ENCODE measurements at regions not wholly inside any gene's neighbourhood (a gene's known extent, or its start where the extent isn't known, plus 50 kb on each side); places are given as distances from the start of the nearest gene placed in this dataset.

DNA sequence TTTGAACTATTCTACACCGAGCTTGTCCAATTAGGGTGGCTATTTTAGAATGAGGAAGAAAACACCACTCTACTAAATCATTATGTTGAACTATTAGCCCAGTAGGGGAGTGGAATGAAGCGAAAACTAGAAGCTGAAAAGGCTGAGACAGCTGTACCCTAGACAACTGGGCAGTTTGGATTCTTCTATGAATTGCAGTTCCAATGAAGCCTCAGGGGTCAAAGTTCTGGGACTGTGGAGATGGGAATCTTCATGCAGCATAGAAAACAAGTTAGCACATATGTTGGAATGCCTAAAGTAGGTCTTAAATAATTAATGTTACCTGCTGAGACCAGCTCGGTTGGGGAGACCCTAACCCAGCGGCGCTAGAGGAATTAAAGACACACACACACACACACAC is 62.7 kb upstream of the ZNF726 start:
- TF ChIP-seq, protein P1, sequence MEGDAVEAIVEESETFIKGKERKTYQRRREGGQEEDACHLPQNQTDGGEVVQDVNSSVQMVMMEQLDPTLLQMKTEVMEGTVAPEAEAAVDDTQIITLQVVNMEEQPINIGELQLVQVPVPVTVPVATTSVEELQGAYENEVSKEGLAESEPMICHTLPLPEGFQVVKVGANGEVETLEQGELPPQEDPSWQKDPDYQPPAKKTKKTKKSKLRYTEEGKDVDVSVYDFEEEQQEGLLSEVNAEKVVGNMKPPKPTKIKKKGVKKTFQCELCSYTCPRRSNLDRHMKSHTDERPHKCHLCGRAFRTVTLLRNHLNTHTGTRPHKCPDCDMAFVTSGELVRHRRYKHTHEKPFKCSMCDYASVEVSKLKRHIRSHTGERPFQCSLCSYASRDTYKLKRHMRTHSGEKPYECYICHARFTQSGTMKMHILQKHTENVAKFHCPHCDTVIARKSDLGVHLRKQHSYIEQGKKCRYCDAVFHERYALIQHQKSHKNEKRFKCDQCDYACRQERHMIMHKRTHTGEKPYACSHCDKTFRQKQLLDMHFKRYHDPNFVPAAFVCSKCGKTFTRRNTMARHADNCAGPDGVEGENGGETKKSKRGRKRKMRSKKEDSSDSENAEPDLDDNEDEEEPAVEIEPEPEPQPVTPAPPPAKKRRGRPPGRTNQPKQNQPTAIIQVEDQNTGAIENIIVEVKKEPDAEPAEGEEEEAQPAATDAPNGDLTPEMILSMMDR (IDR thresholded peaks at IDR 0.05; ENCODE audit: control extremely low read depth in 1 of 3, insufficient read depth in 1 of 3, low read depth in 1 of 3, low read length in 3 of 3): no peak
- TF ChIP-seq POLR2AphosphoS5 (IDR thresholded peaks at IDR 0.05; ENCODE audit: low read depth, low read length): no peak
- TF ChIP-seq TAF1 (IDR thresholded peaks at IDR 0.05; ENCODE audit: low read depth, low read length): no peak
- TF ChIP-seq SUZ12 (IDR thresholded peaks at IDR 0.05; ENCODE audit: low read length): no peak
- TF ChIP-seq POLR2A (IDR thresholded peaks at IDR 0.05; ENCODE audit: control extremely low read depth in 1 of 2, low read depth in 2 of 2, low read length in 2 of 2): no peak
- no peak for TF ChIP-seq EP300 (IDR thresholded peaks at IDR 0.05; ENCODE audit: borderline replicate concordance in 1 of 2, low read depth in 2 of 2, low read length in 2 of 2)
- TF ChIP-seq, protein P2, sequence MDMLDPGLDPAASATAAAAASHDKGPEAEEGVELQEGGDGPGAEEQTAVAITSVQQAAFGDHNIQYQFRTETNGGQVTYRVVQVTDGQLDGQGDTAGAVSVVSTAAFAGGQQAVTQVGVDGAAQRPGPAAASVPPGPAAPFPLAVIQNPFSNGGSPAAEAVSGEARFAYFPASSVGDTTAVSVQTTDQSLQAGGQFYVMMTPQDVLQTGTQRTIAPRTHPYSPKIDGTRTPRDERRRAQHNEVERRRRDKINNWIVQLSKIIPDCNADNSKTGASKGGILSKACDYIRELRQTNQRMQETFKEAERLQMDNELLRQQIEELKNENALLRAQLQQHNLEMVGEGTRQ (IDR thresholded peaks at IDR 0.05; ENCODE audit: low read length): no peak
- TF ChIP-seq PHF8 (conservative IDR thresholded peaks at IDR 0.05; ENCODE audit: low read depth, low read length): no peak
- TF ChIP-seq, protein P3, sequence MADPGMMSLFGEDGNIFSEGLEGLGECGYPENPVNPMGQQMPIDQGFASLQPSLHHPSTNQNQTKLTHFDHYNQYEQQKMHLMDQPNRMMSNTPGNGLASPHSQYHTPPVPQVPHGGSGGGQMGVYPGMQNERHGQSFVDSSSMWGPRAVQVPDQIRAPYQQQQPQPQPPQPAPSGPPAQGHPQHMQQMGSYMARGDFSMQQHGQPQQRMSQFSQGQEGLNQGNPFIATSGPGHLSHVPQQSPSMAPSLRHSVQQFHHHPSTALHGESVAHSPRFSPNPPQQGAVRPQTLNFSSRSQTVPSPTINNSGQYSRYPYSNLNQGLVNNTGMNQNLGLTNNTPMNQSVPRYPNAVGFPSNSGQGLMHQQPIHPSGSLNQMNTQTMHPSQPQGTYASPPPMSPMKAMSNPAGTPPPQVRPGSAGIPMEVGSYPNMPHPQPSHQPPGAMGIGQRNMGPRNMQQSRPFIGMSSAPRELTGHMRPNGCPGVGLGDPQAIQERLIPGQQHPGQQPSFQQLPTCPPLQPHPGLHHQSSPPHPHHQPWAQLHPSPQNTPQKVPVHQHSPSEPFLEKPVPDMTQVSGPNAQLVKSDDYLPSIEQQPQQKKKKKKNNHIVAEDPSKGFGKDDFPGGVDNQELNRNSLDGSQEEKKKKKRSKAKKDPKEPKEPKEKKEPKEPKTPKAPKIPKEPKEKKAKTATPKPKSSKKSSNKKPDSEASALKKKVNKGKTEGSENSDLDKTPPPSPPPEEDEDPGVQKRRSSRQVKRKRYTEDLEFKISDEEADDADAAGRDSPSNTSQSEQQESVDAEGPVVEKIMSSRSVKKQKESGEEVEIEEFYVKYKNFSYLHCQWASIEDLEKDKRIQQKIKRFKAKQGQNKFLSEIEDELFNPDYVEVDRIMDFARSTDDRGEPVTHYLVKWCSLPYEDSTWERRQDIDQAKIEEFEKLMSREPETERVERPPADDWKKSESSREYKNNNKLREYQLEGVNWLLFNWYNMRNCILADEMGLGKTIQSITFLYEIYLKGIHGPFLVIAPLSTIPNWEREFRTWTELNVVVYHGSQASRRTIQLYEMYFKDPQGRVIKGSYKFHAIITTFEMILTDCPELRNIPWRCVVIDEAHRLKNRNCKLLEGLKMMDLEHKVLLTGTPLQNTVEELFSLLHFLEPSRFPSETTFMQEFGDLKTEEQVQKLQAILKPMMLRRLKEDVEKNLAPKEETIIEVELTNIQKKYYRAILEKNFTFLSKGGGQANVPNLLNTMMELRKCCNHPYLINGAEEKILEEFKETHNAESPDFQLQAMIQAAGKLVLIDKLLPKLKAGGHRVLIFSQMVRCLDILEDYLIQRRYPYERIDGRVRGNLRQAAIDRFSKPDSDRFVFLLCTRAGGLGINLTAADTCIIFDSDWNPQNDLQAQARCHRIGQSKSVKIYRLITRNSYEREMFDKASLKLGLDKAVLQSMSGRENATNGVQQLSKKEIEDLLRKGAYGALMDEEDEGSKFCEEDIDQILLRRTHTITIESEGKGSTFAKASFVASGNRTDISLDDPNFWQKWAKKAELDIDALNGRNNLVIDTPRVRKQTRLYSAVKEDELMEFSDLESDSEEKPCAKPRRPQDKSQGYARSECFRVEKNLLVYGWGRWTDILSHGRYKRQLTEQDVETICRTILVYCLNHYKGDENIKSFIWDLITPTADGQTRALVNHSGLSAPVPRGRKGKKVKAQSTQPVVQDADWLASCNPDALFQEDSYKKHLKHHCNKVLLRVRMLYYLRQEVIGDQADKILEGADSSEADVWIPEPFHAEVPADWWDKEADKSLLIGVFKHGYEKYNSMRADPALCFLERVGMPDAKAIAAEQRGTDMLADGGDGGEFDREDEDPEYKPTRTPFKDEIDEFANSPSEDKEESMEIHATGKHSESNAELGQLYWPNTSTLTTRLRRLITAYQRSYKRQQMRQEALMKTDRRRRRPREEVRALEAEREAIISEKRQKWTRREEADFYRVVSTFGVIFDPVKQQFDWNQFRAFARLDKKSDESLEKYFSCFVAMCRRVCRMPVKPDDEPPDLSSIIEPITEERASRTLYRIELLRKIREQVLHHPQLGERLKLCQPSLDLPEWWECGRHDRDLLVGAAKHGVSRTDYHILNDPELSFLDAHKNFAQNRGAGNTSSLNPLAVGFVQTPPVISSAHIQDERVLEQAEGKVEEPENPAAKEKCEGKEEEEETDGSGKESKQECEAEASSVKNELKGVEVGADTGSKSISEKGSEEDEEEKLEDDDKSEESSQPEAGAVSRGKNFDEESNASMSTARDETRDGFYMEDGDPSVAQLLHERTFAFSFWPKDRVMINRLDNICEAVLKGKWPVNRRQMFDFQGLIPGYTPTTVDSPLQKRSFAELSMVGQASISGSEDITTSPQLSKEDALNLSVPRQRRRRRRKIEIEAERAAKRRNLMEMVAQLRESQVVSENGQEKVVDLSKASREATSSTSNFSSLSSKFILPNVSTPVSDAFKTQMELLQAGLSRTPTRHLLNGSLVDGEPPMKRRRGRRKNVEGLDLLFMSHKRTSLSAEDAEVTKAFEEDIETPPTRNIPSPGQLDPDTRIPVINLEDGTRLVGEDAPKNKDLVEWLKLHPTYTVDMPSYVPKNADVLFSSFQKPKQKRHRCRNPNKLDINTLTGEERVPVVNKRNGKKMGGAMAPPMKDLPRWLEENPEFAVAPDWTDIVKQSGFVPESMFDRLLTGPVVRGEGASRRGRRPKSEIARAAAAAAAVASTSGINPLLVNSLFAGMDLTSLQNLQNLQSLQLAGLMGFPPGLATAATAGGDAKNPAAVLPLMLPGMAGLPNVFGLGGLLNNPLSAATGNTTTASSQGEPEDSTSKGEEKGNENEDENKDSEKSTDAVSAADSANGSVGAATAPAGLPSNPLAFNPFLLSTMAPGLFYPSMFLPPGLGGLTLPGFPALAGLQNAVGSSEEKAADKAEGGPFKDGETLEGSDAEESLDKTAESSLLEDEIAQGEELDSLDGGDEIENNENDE (IDR thresholded peaks at IDR 0.05; ENCODE audit: insufficient replicate concordance, low read length): no peak
- TF ChIP-seq GABPA (IDR thresholded peaks at IDR 0.05; ENCODE audit: borderline replicate concordance, insufficient read depth, low read length): no peak
- no peak for TF ChIP-seq SIN3A (conservative IDR thresholded peaks at IDR 0.05 in 1 of 2, IDR thresholded peaks at IDR 0.05 in 1 of 2; ENCODE audit: low read depth in 1 of 2, low read length in 2 of 2)

Data from H1 (cell line).